Astrocyte (in vitro differentiated cells and primary cell): ENCODE measurements at regions not wholly inside any gene's neighbourhood (a gene's known extent, or its start where the extent isn't known, plus 50 kb on each side); places are given as distances from the start of the nearest gene placed in this dataset.

ENCODE experiments used
- EZH2 ChIP-seq: IDR thresholded peaks from 2 replicates; pipeline ENCODE4 v1.6.1; 2012; ENCODE audit warnings: mild to moderate bottlenecking, low read length, inconsistent platforms; ENCODE audit not compliant: insufficient read depth
- TF ChIP-seq, protein P1 (sequence below): IDR thresholded peaks from 2 replicates; pipeline ENCODE4 v1.5.1; 2011; ENCODE audit warnings: low read depth, mild to moderate bottlenecking, inconsistent platforms, low read length, moderate library complexity; ENCODE audit not compliant: insufficient read depth

GRCh38 chr5:56352808-56353590 is 119.9 kb upstream of the ANKRD55 start:
- TF ChIP-seq, protein P1, sequence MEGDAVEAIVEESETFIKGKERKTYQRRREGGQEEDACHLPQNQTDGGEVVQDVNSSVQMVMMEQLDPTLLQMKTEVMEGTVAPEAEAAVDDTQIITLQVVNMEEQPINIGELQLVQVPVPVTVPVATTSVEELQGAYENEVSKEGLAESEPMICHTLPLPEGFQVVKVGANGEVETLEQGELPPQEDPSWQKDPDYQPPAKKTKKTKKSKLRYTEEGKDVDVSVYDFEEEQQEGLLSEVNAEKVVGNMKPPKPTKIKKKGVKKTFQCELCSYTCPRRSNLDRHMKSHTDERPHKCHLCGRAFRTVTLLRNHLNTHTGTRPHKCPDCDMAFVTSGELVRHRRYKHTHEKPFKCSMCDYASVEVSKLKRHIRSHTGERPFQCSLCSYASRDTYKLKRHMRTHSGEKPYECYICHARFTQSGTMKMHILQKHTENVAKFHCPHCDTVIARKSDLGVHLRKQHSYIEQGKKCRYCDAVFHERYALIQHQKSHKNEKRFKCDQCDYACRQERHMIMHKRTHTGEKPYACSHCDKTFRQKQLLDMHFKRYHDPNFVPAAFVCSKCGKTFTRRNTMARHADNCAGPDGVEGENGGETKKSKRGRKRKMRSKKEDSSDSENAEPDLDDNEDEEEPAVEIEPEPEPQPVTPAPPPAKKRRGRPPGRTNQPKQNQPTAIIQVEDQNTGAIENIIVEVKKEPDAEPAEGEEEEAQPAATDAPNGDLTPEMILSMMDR = no peak
- TF ChIP-seq EZH2 = no peak
